Choroid plexus epithelial cell (primary cell): ENCODE measurements at regions not wholly inside any gene's neighbourhood (a gene's known extent, or its start where the extent isn't known, plus 50 kb on each side); places are given as distances from the start of the nearest gene placed in this dataset.

Experiments
- DNase-seq: peaks from one replicate; pipeline ENCODE4 v3.0.0-alpha.2; 2010; ENCODE audit warnings: low read depth
- H3K4me3 ChIP-seq: 2 replicates; pipeline ENCODE4 v1.5.1; 2011; ENCODE audit warnings: low read depth, mild to moderate bottlenecking, control low read depth, low read length, moderate library complexity
- TF ChIP-seq, protein P1 (sequence below): conservative IDR thresholded peaks from 2 replicates; pipeline ENCODE4 v1.5.1; 2011; ENCODE audit warnings: low read depth, mild to moderate bottlenecking, control low read depth, inconsistent platforms, low read length, moderate library complexity

DNA sequence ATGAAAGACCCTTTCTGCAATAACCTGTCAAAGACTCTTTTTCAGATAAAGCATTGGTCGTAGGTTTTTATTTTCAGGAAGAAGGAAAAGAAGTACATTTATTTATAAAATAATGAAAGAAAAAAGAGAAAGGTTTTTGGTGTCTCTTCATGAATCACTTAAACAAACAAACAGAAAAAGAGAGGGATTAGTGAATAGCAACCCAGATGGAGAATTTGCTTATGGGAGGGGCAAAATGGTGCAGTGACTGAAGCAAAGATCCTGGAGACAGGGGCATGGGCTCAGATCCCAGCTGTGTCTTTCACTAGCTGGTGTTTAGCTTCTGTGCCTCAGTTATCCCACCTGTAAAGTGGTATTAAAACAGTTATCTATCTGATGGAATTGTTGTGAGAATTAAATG is 78.6 kb upstream of the PFN2 start:
- DNase-seq = no peak
- TF ChIP-seq, protein P1, sequence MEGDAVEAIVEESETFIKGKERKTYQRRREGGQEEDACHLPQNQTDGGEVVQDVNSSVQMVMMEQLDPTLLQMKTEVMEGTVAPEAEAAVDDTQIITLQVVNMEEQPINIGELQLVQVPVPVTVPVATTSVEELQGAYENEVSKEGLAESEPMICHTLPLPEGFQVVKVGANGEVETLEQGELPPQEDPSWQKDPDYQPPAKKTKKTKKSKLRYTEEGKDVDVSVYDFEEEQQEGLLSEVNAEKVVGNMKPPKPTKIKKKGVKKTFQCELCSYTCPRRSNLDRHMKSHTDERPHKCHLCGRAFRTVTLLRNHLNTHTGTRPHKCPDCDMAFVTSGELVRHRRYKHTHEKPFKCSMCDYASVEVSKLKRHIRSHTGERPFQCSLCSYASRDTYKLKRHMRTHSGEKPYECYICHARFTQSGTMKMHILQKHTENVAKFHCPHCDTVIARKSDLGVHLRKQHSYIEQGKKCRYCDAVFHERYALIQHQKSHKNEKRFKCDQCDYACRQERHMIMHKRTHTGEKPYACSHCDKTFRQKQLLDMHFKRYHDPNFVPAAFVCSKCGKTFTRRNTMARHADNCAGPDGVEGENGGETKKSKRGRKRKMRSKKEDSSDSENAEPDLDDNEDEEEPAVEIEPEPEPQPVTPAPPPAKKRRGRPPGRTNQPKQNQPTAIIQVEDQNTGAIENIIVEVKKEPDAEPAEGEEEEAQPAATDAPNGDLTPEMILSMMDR = no peak
- H3K4me3 ChIP-seq = no peak overlapping the region

DNA sequence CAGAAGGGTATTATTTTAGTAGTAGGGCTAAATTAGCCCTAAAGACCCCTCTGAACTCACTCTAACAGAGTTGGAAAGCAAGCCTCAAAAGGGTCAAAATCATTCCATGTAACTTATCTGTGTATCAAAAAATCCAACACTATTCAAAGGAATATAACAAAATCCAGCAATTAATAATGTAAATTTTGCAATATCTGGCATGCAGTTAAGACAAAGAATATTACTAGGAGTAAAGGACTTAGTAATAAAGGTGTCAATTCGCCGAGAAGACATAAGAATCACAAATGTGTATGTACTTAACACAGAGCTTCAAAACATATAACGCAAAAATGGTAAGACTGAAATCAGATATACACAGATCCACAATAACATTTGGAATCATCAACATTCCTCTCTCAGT is 71.2 kb upstream of the PFN2 start:
- H3K4me3 ChIP-seq = no peak overlapping the region
- TF ChIP-seq, protein P1 = no peak
- DNase-seq = no peak

DNA sequence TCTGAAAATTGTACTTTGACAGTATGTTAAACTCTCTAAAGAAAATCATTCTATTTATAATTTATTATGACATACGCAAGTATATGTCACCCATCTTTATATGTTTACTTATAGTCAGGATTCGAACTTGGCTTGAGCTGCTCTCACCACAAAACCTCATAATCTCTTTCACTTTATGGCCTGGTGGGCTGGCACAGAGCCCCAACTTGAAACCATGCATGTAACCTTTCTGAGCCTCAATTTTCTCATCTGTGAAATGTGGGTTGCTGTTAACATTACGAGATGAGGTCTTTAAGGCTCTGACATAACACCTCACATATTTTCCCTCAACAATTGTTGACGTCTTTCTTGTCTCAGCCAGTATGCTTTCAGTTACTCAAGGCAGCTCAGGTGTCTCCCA is 69.4 kb upstream of the PFN2 start:
- DNase-seq = no peak
- H3K4me3 ChIP-seq = no peak overlapping the region
- TF ChIP-seq, protein P1 = no peak

- TF ChIP-seq, protein P1 = no peak
- DNase-seq = peak; percentile 13
- no peak overlapping the region for H3K4me3 ChIP-seq
These were observed 68.1 kb upstream of the PFN2 start for GRCh38 chr3:150038830-150039229.

DNA sequence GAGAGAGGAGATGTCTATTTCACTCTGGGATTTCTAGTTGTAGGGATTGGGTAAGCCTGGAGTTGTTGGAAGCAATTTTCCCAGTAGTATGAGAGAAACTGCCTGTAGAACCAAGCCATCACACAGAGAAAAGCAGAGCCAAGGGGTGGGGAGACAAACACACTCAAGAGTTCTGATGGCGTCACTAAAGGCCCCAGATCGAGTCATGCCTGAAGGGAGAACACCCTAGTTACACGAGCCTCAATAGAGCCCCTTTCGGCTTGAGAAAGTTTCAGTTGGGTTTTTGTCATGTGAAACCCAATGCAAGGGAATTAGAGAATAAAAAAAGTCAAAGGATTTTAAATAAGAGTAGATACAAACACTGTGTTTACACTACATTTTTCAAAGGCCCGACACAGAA is 66.1 kb upstream of the PFN2 start:
- TF ChIP-seq, protein P1 = no peak
- DNase-seq = no peak
- no peak overlapping the region for H3K4me3 ChIP-seq

GRCh38 chr3:150035910-150036612 is 65.4 kb upstream of the PFN2 start:
- TF ChIP-seq, protein P1 = no peak
- no peak for DNase-seq
- no peak overlapping the region for H3K4me3 ChIP-seq

DNA sequence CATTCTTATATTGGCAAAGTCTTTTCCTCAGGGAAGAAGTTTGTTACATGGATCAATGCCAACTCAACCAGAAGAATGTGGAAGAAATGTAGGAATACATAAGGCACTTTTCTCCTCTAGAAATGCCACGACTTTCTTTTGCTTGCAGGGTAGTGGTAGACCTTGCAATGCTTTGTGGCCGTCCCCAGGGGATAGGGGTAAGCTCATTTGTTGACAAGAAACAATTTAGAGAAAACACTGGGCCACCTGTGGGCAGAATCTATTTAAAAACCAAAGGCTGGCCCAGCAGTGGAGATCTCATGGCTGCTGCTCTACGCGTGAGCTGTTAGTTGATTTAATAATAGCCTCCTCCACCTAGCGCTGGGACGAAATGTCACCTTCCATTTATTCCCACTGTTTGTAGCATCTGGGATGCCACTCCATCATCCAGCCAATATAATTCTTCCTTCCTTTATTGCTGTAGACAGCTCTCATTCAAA is 64.6 kb upstream of the PFN2 start:
- TF ChIP-seq, protein P1 = no peak
- H3K4me3 ChIP-seq = no peak overlapping the region
- no peak for DNase-seq
